H9 (cell line): ENCODE measurements at regions not wholly inside any gene's neighbourhood (a gene's known extent, or its start where the extent isn't known, plus 50 kb on each side); places are given as distances from the start of the nearest gene placed in this dataset.

Experiments used
- DNase-seq: peaks from one replicate; pipeline ENCODE4 v3.0.0-alpha.2; 2017
- H2AFZ ChIP-seq: one replicate; pipeline ENCODE4 v1.6.1; 2013; ENCODE audit warnings: mild to moderate bottlenecking, low read length, control low read depth, moderate library complexity
- H2AK5ac ChIP-seq: 2 replicates; pipeline ENCODE4 v1.6.1; 2013; ENCODE audit warnings: low read length, control low read depth, mixed read lengths; ENCODE audit not compliant: insufficient read length
- H2BK120ac ChIP-seq: one replicate; pipeline ENCODE4 v1.6.1; 2013; ENCODE audit warnings: low read depth, mild to moderate bottlenecking, low read length, control low read depth, inconsistent platforms; ENCODE audit not compliant: poor library complexity, severe bottlenecking
- H2BK12ac ChIP-seq: 2 replicates; pipeline ENCODE4 v1.6.1; 2013; ENCODE audit warnings: low read length, control low read depth, mixed read lengths, low read depth; ENCODE audit not compliant: insufficient read length
- H2BK15ac ChIP-seq: 2 replicates; pipeline ENCODE4 v1.6.1; 2013; ENCODE audit warnings: low read depth, low read length, control low read depth
- H2BK20ac ChIP-seq: one replicate; pipeline ENCODE4 v1.6.1; 2013; ENCODE audit warnings: low read depth, mild to moderate bottlenecking, low read length, control low read depth, inconsistent platforms; ENCODE audit not compliant: poor library complexity, severe bottlenecking
- H2BK5ac ChIP-seq: 2 replicates; pipeline ENCODE4 v1.6.1; 2013; ENCODE audit warnings: low read length, control low read depth, mixed read lengths; ENCODE audit not compliant: insufficient read length
- H3K14ac ChIP-seq: 2 replicates; pipeline ENCODE4 v1.6.1; 2013; ENCODE audit warnings: low read length, control low read depth; ENCODE audit not compliant: insufficient read depth
- H3K18ac ChIP-seq: 2 replicates; pipeline ENCODE4 v1.6.1; 2013; ENCODE audit warnings: low read depth, mild to moderate bottlenecking, mixed read lengths, low read length, control low read depth; ENCODE audit not compliant: insufficient read length
- H3K23ac ChIP-seq: 2 replicates; pipeline ENCODE4 v1.6.1; 2013; ENCODE audit warnings: low read length, control low read depth, mixed read lengths, low read depth; ENCODE audit not compliant: insufficient read length
- H3K23me2 ChIP-seq: 2 replicates; pipeline ENCODE4 v1.6.1; 2013; ENCODE audit warnings: low read depth, mild to moderate bottlenecking, mixed read lengths, low read length, control low read depth; ENCODE audit not compliant: insufficient read length, poor library complexity, severe bottlenecking
- H3K27ac ChIP-seq: 2 replicates; pipeline ENCODE4 v1.5.1; 2013; ENCODE audit warnings: low read length, control low read depth, mixed read lengths, low read depth; ENCODE audit not compliant: insufficient read length
- H3K27me3 ChIP-seq: 2 replicates; pipeline ENCODE4 v1.6.1; 2013; ENCODE audit warnings: low read length, control low read depth, inconsistent platforms; ENCODE audit not compliant: insufficient read depth
- H3K4ac ChIP-seq: 2 replicates; pipeline ENCODE4 v1.6.1; 2013; ENCODE audit warnings: low read depth, mild to moderate bottlenecking, control low read depth, inconsistent platforms, low read length, moderate library complexity
- H3K4me1 ChIP-seq: 2 replicates; pipeline ENCODE4 v1.6.1; 2013; ENCODE audit warnings: low read length, control low read depth, inconsistent platforms; ENCODE audit not compliant: insufficient read depth
- H3K4me2 ChIP-seq: 2 replicates; pipeline ENCODE4 v1.6.1; 2013; ENCODE audit warnings: low read length, control low read depth, mixed read lengths; ENCODE audit not compliant: insufficient read length, insufficient read depth
- H3K56ac ChIP-seq: 2 replicates; pipeline ENCODE4 v1.6.1; 2013; ENCODE audit warnings: low read depth, mild to moderate bottlenecking, mixed read lengths, low read length, control low read depth; ENCODE audit not compliant: insufficient read length
- H3K79me1 ChIP-seq: 2 replicates; pipeline ENCODE4 v1.6.1; 2013; ENCODE audit warnings: low read depth, mild to moderate bottlenecking, moderate library complexity, low read length, control low read depth, inconsistent platforms; ENCODE audit not compliant: insufficient read depth, poor library complexity, severe bottlenecking
- H3K79me2 ChIP-seq: 2 replicates; pipeline ENCODE4 v1.6.1; 2013; ENCODE audit warnings: low read length, control low read depth, inconsistent platforms; ENCODE audit not compliant: insufficient read depth
- H3K9ac ChIP-seq: 2 replicates; pipeline ENCODE4 v1.6.1; 2013; ENCODE audit warnings: low read length, control low read depth, mixed read lengths; ENCODE audit not compliant: insufficient read length; ENCODE audit errors: extremely low read depth
- H3K9me3 ChIP-seq: one replicate; pipeline ENCODE4 v1.6.1; 2013; ENCODE audit warnings: low read depth, low read length, inconsistent platforms; ENCODE audit not compliant: control insufficient read depth
- H3T11ph ChIP-seq: one replicate; pipeline ENCODE4 v1.6.1; 2013; ENCODE audit warnings: mild to moderate bottlenecking, low read length, control low read depth, inconsistent platforms
- H4K20me1 ChIP-seq: one replicate; pipeline ENCODE4 v1.6.1; 2013; ENCODE audit not compliant: control insufficient read depth, insufficient read length, insufficient read depth
- H4K5ac ChIP-seq: 2 replicates; pipeline ENCODE4 v1.6.1; 2013; ENCODE audit warnings: low read depth, mild to moderate bottlenecking, mixed read lengths, low read length, control low read depth; ENCODE audit not compliant: insufficient read length
- H4K8ac ChIP-seq: replicated peaks from 2 replicates; pipeline ENCODE4 v1.6.1; 2013; ENCODE audit warnings: low read length, control low read depth, mixed read lengths, low read depth; ENCODE audit not compliant: insufficient read length
- H4K91ac ChIP-seq: 2 replicates; pipeline ENCODE4 v1.6.1; 2013; ENCODE audit warnings: low read depth, mild to moderate bottlenecking, moderate library complexity, mixed read lengths, low read length, control low read depth; ENCODE audit not compliant: insufficient read length
- H3K27ac Mint-ChIP-seq, 3 experiments: 2 replicates in 2 of 3; 3 replicates in 1 of 3; pipeline ENCODE4 v1.8.0; 2020 to 2021; ENCODE audit warnings: mixed read lengths in 3 of 3, mild to moderate bottlenecking in 1 of 3, moderate library complexity in 1 of 3
- H3K27me3 Mint-ChIP-seq: 2 replicates; pipeline ENCODE4 v1.8.0; 2021; ENCODE audit warnings: low read depth, mild to moderate bottlenecking, moderate library complexity, mixed read lengths
- H3K36me3 Mint-ChIP-seq, 3 experiments: 2 replicates in 2 of 3; 3 replicates in 1 of 3; pipeline ENCODE4 v1.8.0; 2020 to 2021; ENCODE audit warnings: low read depth in 3 of 3, mixed read lengths in 3 of 3; ENCODE audit not compliant: insufficient read depth in 1 of 3
- H3K4me1 Mint-ChIP-seq, 2 experiments: 2 replicates each; pipeline ENCODE4 v1.8.0; 2020; ENCODE audit warnings: mixed read lengths in 2 of 2
- H3K4me3 Mint-ChIP-seq, 2 experiments: 2 replicates in 1 of 2; 3 replicates in 1 of 2; pipeline ENCODE4 v1.8.0; 2020 to 2021; ENCODE audit warnings: mild to moderate bottlenecking in 2 of 2, mixed read lengths in 2 of 2, moderate library complexity in 1 of 2
- H3K9me3 Mint-ChIP-seq, 2 experiments: 2 replicates in 1 of 2; 3 replicates in 1 of 2; pipeline ENCODE4 v1.8.0; 2020; ENCODE audit warnings: mild to moderate bottlenecking in 2 of 2, mixed read lengths in 2 of 2, moderate library complexity in 1 of 2
- CTCF ChIP-seq: fragments of 200-600 bp; sonication (generic); conservative IDR thresholded peaks from 3 replicates; pipeline ENCODE4 v1.8.0; 2021; ENCODE audit warnings: antibody characterized with exemption, mild to moderate bottlenecking
- WGBS: extraction: QIAGEN DNeasy Blood & Tissue Kit; methylation state at CpG from one replicate; pipeline ENCODE4 v1.1.7; 2013; ENCODE audit warnings: missing lambda C conversion rate, low lambda C conversion rate, mixed read lengths; ENCODE audit not compliant: insufficient read length; ENCODE audit errors: extremely low coverage; 5-methylcytosine and 5-hydroxymethylcytosine counted together

GRCh38 chr5:152688561-152689249, 283.6 kb upstream of the NMUR2 start:
- no peaks in the 10 kb centered on the region for H3K27me3 ChIP-seq
- no peak overlapping the region for H2BK120ac ChIP-seq
- no peak overlapping the region for H2AK5ac ChIP-seq
- no peak overlapping the region for H3K23ac ChIP-seq
- H3K27me3 Mint-ChIP-seq, result no peaks in the 10 kb centered on the region; the same call in none of the 2 replicates
- no peak for DNase-seq
- no peak overlapping the region for H3K27ac ChIP-seq
- no peaks in the 10 kb centered on the region for H3K79me1 ChIP-seq
- H3K4me1 Mint-ChIP-seq, result peaks cover 0 to 5% of the 10 kb centered on the region in 2 experiments; a peak in 3 of 4 replicates
- no peak overlapping the region for H3K4me3 Mint-ChIP-seq
- no peak overlapping the region for H3K56ac ChIP-seq
- H4K5ac ChIP-seq, result no peak overlapping the region
- H3K23me2 ChIP-seq, result no peaks in the 10 kb centered on the region
- H3K4me2 ChIP-seq, result no peak overlapping the region
- no peak overlapping the region for H3T11ph ChIP-seq
- no peak for TF ChIP-seq CTCF
- 0 out of 7 replicates have a peak overlapping the region, but pooled peaks of 1 of the 3 experiments have one; percentile 36 for H3K27ac Mint-ChIP-seq
- no peaks in the 10 kb centered on the region; the same call in 1 of the 2 replicates for H3K4me1 ChIP-seq
- WGBS, result no CpG with 5 or more reads among the region's 3 CpGs
- H3K36me3 Mint-ChIP-seq, result peaks cover 9 to 23% (median 12%) of the 10 kb centered on the region in 3 experiments; a peak in 6 of 7 replicates
- no peaks in the 10 kb centered on the region for H4K20me1 ChIP-seq
- no peak overlapping the region for H3K18ac ChIP-seq
- H2BK20ac ChIP-seq, result no peak overlapping the region
- H2BK12ac ChIP-seq, result no peak overlapping the region
- H4K91ac ChIP-seq, result no peak overlapping the region
- H3K9me3 ChIP-seq, result peaks cover 15% of the 10 kb centered on the region
- no peak overlapping the region for H3K14ac ChIP-seq
- no peak overlapping the region for H4K8ac ChIP-seq
- H2BK15ac ChIP-seq, result no peak overlapping the region
- H2BK5ac ChIP-seq, result no peak overlapping the region
- H3K9me3 Mint-ChIP-seq, result peaks cover 23 to 24% of the 10 kb centered on the region in 2 experiments
- H3K4ac ChIP-seq, result no peak overlapping the region
- no peaks in the 10 kb centered on the region for H3K79me2 ChIP-seq
- H3K9ac ChIP-seq, result no peak overlapping the region
- no peak overlapping the region for H2AFZ ChIP-seq
